ENCODE measurements at regions not wholly inside any gene's neighbourhood (a gene's known extent, or its start where the extent isn't known, plus 50 kb on each side); places are given as distances from the start of the nearest gene placed in this dataset.

- no peak for DNase-seq (ENCODE audit: low spot score)
Measured at GRCh38 chr7:20267482-20267881, 50.3 kb upstream of the MACC1 start.

GRCh38 chr7:20268824-20269223, 51.6 kb upstream of the MACC1 start:
- DNase-seq (ENCODE audit: low spot score): peak; percentile 40

GRCh38 chr7:20269726-20270125, 52.5 kb upstream of the MACC1 start:
- DNase-seq (ENCODE audit: low spot score): peak; percentile 36

- DNase-seq (ENCODE audit: low spot score): no peak
Measured at GRCh38 chr7:20270371-20270770, 53.2 kb upstream of the MACC1 start.

- DNase-seq (ENCODE audit: low spot score): no peak
Measured at GRCh38 chr7:20270867-20271266, 53.7 kb upstream of the MACC1 start.

GRCh38 chr7:20275637-20276036, 55.1 kb upstream of the ITGB8 start:
- peak; percentile 30 for DNase-seq (ENCODE audit: low spot score)

GRCh38 chr7:20276705-20277472, 53.8 kb upstream of the ITGB8 start:
- DNase-seq (ENCODE audit: low spot score): no peak

- DNase-seq (ENCODE audit: low spot score): no peak
Measured at GRCh38 chr7:20279979-20280378, 50.7 kb upstream of the ITGB8 start.

GRCh38 chr7:20280475-20281351, 50.0 kb upstream of the ITGB8 start:
- DNase-seq (ENCODE audit: low spot score): no peak
